H1 (cell line): ENCODE measurements at regions not wholly inside any gene's neighbourhood (a gene's known extent, or its start where the extent isn't known, plus 50 kb on each side); places are given as distances from the start of the nearest gene placed in this dataset.

Experiments used
- CTBP2 ChIP-seq: IDR thresholded peaks from 2 replicates; pipeline ENCODE4 v1.7.0; 2011; ENCODE audit warnings: borderline replicate concordance, mild to moderate bottlenecking, moderate library complexity, mixed read lengths, low read length; ENCODE audit not compliant: insufficient read depth, insufficient read length
- FOSL1 ChIP-seq: IDR thresholded peaks from 2 replicates; pipeline ENCODE4 v1.6.1; 2011; ENCODE audit warnings: mild to moderate bottlenecking, low read depth, low read length, moderate library complexity; ENCODE audit not compliant: insufficient read depth
- HDAC6 ChIP-seq: IDR thresholded peaks from one replicate; pipeline ENCODE4 v1.7.1; 2012; ENCODE audit warnings: low read depth, mild to moderate bottlenecking, inconsistent platforms, low read length, moderate library complexity
- MAFK ChIP-seq: IDR thresholded peaks from 2 replicates; pipeline ENCODE4 v1.6.1; 2012; ENCODE audit warnings: low read depth, mild to moderate bottlenecking, improper control_type of control experiment, low read length
- RXRA ChIP-seq: IDR thresholded peaks from 2 replicates; pipeline ENCODE4 v1.6.1; 2011; ENCODE audit warnings: low read depth, mild to moderate bottlenecking, low read length, moderate library complexity; ENCODE audit not compliant: insufficient read depth
- SIN3A ChIP-seq, 2 experiments: IDR thresholded peaks in 1 of 2; conservative IDR thresholded peaks in 1 of 2; 2 replicates each; pipeline ENCODE4 v1.6.1; 2011 to 2012; ENCODE audit warnings: low read length in 2 of 2, improper control_type of control experiment in 1 of 2, low read depth in 1 of 2, mild to moderate bottlenecking in 1 of 2
- TBP ChIP-seq: IDR thresholded peaks from 2 replicates; pipeline ENCODE4 v1.6.1; 2011; ENCODE audit warnings: low read depth, low read length, improper control_type of control experiment

- TF ChIP-seq RXRA = no peak
- no peak for TF ChIP-seq TBP
- TF ChIP-seq MAFK = no peak
- TF ChIP-seq CTBP2 = no peak
- TF ChIP-seq SIN3A (conservative IDR thresholded peaks at IDR 0.05 in 1 of 2, IDR thresholded peaks at IDR 0.05 in 1 of 2; ENCODE audit: low read depth in 1 of 2, low read length in 2 of 2) = no peak
- TF ChIP-seq HDAC6 = no peak
- no peak for TF ChIP-seq FOSL1
Observed at GRCh38 chr2:145360129-145360790, 840.3 kb upstream of the ZEB2 start (continued).
